ENCODE measurements at regions not wholly inside any gene's neighbourhood (a gene's known extent, or its start where the extent isn't known, plus 50 kb on each side); places are given as distances from the start of the nearest gene placed in this dataset.
"Not testable (repeated sequence)": the region's sequence is repeated elsewhere in the genome, so short reads cannot be mapped to it uniquely, and the experiment has no call there.

- TF ChIP-seq CTCF (IDR thresholded peaks at IDR 0.05), result no peak
- H3K4me1 ChIP-seq (ENCODE audit: low read depth), result no peaks in the 10 kb centered on the region
- H3K36me3 ChIP-seq (ENCODE audit: low read depth), result no peaks in the 10 kb centered on the region
- no peak overlapping the region for H3K4me3 ChIP-seq
- ATAC-seq, result no peak
- peaks cover 42% of the 10 kb centered on the region for H3K9me3 ChIP-seq
- intact Hi-C loops (cut with DNase I, micrococcal nuclease), result no loop called here
- no peak for DNase-seq
These were observed 84.8 kb upstream of the TCF4 start for GRCh38 chr18:55672574-55673361.

- Histone ChIP-seq H3K4me1 (ENCODE audit: low read depth) (no peaks in the 10 kb centered on the region), H3K36me3 (ENCODE audit: low read depth) (no peaks in the 10 kb centered on the region), H3K4me3 (no peak overlapping the region), H3K9me3 (peaks cover 12% of the 10 kb centered on the region)
- DNase-seq (no peak), ATAC-seq (no peak)
- intact Hi-C loops (cut with DNase I, micrococcal nuclease), result no loop called here
- no peak for TF ChIP-seq CTCF (IDR thresholded peaks at IDR 0.05)
These were observed 77.5 kb upstream of the TCF4 start for GRCh38 chr18:55665506-55665905.

- H3K9me3 ChIP-seq; H3K4me1 ChIP-seq (ENCODE audit: low read depth); ATAC-seq; DNase-seq; H3K4me3 ChIP-seq; H3K36me3 ChIP-seq (ENCODE audit: low read depth); intact Hi-C loops (cut with DNase I, micrococcal nuclease): not testable (repeated sequence)
These were observed 76.9 kb upstream of the TCF4 start for GRCh38 chr18:55664758-55665400.

- ATAC-seq (no peak), DNase-seq (no peak)
- intact Hi-C loops (cut with DNase I, micrococcal nuclease), result no loop called here
- H3K9me3 ChIP-seq, result peaks cover 6% of the 10 kb centered on the region
- H3K4me3 ChIP-seq, result no peak overlapping the region
- no peaks in the 10 kb centered on the region for H3K4me1 ChIP-seq (ENCODE audit: low read depth)
- no peak for TF ChIP-seq CTCF (IDR thresholded peaks at IDR 0.05)
- H3K36me3 ChIP-seq (ENCODE audit: low read depth), result no peaks in the 10 kb centered on the region
These were observed 75.9 kb upstream of the TCF4 start for GRCh38 chr18:55663891-55664290.

- DNase-seq (no peak), ATAC-seq (no peak)
- Histone ChIP-seq H3K4me3 (no peak overlapping the region), H3K4me1 (ENCODE audit: low read depth) (no peaks in the 10 kb centered on the region), H3K36me3 (ENCODE audit: low read depth) (no peaks in the 10 kb centered on the region), H3K9me3 (peaks cover 4% of the 10 kb centered on the region)
- TF ChIP-seq CTCF (IDR thresholded peaks at IDR 0.05), result no peak
- intact Hi-C loops (cut with DNase I, micrococcal nuclease), result no loop called here
These were observed 70.6 kb upstream of the TCF4 start for GRCh38 chr18:55658598-55658997.

- intact Hi-C loops (cut with DNase I, micrococcal nuclease), result no loop called here
- no peaks in the 10 kb centered on the region for H3K36me3 ChIP-seq (ENCODE audit: low read depth)
- TF ChIP-seq CTCF (IDR thresholded peaks at IDR 0.05), result no peak
- DNase-seq, result no peak
- ATAC-seq, result no peak
- H3K4me1 ChIP-seq (ENCODE audit: low read depth), result no peaks in the 10 kb centered on the region
- H3K9me3 ChIP-seq, result peaks cover 4% of the 10 kb centered on the region
- no peak overlapping the region for H3K4me3 ChIP-seq
These were observed 69.8 kb upstream of the TCF4 start for GRCh38 chr18:55657572-55658331.

Data from mucosa of descending colon (tissue), 3 donors.